ENCODE measurements at regions not wholly inside any gene's neighbourhood (a gene's known extent, or its start where the extent isn't known, plus 50 kb on each side); places are given as distances from the start of the nearest gene placed in this dataset.
"Not testable (repeated sequence)": the region's sequence is repeated elsewhere in the genome, so short reads cannot be mapped to it uniquely, and the experiment has no call there.

DNA sequence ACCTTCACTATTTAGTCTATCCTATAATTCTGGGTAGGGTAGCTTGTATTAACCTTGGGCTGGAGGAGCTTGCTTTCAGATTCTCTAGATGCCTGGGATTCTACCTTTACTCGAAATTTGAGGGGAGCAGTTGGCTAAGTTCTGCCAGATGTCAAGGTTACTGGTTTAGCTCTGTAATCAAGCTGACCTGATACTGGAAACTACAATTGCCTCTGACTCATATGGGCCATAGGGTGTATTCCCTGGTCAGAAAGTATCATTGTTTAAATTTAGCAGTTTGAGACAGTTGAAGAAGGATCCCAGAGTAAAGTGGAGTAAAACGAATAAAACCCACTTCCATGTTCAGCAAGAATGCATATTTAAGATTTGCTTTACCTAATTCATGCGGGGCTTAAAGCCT is 337.6 kb downstream of the SPIN4 start:
- TF ChIP-seq EP300 (IDR thresholded peaks at IDR 0.05) = no peak
- TF ChIP-seq, protein P1, sequence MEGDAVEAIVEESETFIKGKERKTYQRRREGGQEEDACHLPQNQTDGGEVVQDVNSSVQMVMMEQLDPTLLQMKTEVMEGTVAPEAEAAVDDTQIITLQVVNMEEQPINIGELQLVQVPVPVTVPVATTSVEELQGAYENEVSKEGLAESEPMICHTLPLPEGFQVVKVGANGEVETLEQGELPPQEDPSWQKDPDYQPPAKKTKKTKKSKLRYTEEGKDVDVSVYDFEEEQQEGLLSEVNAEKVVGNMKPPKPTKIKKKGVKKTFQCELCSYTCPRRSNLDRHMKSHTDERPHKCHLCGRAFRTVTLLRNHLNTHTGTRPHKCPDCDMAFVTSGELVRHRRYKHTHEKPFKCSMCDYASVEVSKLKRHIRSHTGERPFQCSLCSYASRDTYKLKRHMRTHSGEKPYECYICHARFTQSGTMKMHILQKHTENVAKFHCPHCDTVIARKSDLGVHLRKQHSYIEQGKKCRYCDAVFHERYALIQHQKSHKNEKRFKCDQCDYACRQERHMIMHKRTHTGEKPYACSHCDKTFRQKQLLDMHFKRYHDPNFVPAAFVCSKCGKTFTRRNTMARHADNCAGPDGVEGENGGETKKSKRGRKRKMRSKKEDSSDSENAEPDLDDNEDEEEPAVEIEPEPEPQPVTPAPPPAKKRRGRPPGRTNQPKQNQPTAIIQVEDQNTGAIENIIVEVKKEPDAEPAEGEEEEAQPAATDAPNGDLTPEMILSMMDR (IDR thresholded peaks at IDR 0.05) = no peak
- no peak for TF ChIP-seq POLR2A (IDR thresholded peaks at IDR 0.05)
- Histone ChIP-seq H3K36me3 (no peaks in the 10 kb centered on the region), H3K4me1 (no peaks in the 10 kb centered on the region), H3K4me3 (no peak overlapping the region), H3K27me3 (no peaks in the 10 kb centered on the region), H3K27ac (no peak overlapping the region), H3K9me3 (no peaks in the 10 kb centered on the region)
- no peak for DNase-seq (ENCODE audit: low spot score in 2 of 2)
- WGBS, 2 donors = 44 to 69% methylated on average over 3 of the region's 3 CpGs

DNA sequence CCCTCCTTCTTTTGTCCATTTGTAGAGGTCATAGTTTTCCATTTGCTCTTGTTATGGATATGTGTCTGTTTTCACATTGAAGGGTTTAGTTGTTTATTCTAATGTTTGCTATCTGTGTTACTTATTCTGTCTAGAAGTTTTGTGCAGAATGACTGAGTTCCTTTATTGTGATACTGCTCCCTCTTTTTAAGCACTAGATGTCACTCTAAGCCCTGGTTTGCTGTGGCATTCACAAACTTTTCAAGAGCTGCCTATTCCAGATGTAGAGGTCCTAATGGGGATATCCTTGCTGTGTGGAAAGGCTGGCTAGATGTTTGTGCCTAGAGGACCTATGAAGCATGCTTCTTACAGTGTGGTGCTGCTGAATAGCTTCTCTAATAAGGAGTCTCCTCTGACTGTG is 338.6 kb downstream of the SPIN4 start:
- Histone ChIP-seq H3K4me1 (no peaks in the 10 kb centered on the region), H3K36me3 (no peaks in the 10 kb centered on the region), H3K4me3 (no peak overlapping the region), H3K27me3 (no peaks in the 10 kb centered on the region), H3K27ac (no peak overlapping the region), H3K9me3 (no peaks in the 10 kb centered on the region)
- TF ChIP-seq, protein P1 (IDR thresholded peaks at IDR 0.05) = no peak
- TF ChIP-seq POLR2A (IDR thresholded peaks at IDR 0.05) (no peak), EP300 (IDR thresholded peaks at IDR 0.05) (no peak)
- DNase-seq (ENCODE audit: low spot score in 2 of 2) = no peak

DNA sequence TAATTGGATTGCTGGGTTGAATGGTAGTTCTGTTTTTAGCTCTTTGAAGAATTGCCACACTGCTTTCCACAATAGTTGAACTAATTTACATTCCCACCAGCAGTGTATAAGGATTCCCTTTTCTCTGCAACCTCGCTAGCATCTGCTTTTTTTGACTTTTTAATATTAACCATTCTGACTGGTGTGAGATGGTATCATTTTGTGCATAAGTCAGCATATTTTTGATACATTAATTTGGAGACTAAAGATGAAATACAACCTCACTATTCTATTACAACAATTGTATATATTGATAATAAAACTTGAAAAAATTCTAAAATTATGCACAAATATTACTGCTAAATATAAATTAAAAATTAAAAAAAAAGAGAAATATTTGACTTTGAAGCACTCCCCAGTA is 350.9 kb downstream of the SPIN4 start:
- not testable (repeated sequence) for DNase-seq (ENCODE audit: low spot score in 2 of 2); H3K27ac ChIP-seq; H3K4me1 ChIP-seq; H3K9me3 ChIP-seq; H3K27me3 ChIP-seq; H3K36me3 ChIP-seq; H3K4me3 ChIP-seq
- WGBS, 2 donors = 50% methylated on average over 1 of the region's 1 CpG
